Kidney epithelial cell (primary cell): ENCODE measurements at regions not wholly inside any gene's neighbourhood (a gene's known extent, or its start where the extent isn't known, plus 50 kb on each side); places are given as distances from the start of the nearest gene placed in this dataset.

Source experiments
- DNase-seq: peaks from one replicate; pipeline ENCODE4 v3.0.0-alpha.2; 2010; ENCODE audit warnings: low read depth
- H3K27me3 ChIP-seq: 2 replicates; pipeline ENCODE4 v1.6.0; 2011; ENCODE audit warnings: low read length; ENCODE audit not compliant: control insufficient read depth, insufficient read depth
- H3K36me3 ChIP-seq: 2 replicates; pipeline ENCODE4 v1.5.1; 2011; ENCODE audit warnings: low read length; ENCODE audit not compliant: control insufficient read depth, insufficient read depth
- H3K4me3 ChIP-seq: 2 replicates; pipeline ENCODE4 v1.5.1; 2011; ENCODE audit warnings: low read depth, mild to moderate bottlenecking, control low read depth, low read length
- TF ChIP-seq, protein P1 (sequence below): IDR thresholded peaks from 2 replicates; pipeline ENCODE4 v1.5.1; 2011; ENCODE audit warnings: mild to moderate bottlenecking, moderate library complexity, low read length, control low read depth, inconsistent platforms; ENCODE audit not compliant: insufficient read depth, poor library complexity, severe bottlenecking

DNA sequence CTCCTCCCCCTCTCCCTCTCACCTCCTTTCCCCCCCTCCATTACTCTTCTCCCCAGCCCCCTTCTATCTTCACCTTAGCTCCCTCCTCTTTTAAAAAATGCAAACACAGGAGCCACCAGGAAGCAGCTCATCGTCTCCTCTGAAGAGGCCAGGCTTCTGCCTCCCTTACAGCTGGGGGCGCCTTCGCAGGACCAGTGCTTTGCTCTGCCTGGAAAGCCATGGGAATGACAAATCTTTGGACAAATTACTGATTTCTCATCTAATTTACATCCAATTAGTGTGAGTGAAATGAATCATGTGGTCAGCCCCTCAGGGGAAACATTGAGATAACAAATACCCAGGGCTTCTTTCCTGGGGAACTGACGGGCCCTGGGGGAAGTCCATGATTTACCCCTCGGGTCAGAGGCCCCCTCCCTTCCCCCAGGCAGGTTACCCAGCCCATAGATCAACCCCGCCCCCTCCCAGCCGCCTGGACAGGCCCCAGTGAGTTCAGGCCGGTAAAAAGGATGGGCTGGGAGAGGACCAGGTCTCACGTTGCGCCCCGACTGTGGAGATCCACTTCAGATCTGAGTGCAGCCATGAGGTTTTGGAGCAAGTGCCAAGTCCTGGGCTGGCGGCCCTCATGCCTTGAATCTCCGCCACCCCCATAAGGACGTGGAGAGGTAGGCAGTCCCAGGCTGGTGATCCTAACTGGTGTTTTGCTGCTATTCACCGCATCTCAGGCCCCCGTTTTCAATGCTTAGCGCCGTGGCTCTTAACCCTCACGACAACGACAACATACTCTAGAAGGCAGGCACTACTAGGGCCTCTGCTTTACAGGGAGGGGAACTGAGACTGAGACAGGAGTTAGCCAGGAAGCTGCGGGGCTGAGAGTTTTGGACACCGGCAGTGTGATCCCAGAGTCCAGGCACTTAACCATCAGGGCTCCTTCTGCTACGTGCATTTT lies 300.8 kb downstream of the RRAGC start:
- Histone ChIP-seq H3K4me3 (no peak overlapping the region), H3K36me3 (no peaks in the 10 kb centered on the region), H3K27me3 (peaks cover 35% of the 10 kb centered on the region)
- TF ChIP-seq, protein P1, sequence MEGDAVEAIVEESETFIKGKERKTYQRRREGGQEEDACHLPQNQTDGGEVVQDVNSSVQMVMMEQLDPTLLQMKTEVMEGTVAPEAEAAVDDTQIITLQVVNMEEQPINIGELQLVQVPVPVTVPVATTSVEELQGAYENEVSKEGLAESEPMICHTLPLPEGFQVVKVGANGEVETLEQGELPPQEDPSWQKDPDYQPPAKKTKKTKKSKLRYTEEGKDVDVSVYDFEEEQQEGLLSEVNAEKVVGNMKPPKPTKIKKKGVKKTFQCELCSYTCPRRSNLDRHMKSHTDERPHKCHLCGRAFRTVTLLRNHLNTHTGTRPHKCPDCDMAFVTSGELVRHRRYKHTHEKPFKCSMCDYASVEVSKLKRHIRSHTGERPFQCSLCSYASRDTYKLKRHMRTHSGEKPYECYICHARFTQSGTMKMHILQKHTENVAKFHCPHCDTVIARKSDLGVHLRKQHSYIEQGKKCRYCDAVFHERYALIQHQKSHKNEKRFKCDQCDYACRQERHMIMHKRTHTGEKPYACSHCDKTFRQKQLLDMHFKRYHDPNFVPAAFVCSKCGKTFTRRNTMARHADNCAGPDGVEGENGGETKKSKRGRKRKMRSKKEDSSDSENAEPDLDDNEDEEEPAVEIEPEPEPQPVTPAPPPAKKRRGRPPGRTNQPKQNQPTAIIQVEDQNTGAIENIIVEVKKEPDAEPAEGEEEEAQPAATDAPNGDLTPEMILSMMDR: no peak
- DNase-seq: no peak

DNA sequence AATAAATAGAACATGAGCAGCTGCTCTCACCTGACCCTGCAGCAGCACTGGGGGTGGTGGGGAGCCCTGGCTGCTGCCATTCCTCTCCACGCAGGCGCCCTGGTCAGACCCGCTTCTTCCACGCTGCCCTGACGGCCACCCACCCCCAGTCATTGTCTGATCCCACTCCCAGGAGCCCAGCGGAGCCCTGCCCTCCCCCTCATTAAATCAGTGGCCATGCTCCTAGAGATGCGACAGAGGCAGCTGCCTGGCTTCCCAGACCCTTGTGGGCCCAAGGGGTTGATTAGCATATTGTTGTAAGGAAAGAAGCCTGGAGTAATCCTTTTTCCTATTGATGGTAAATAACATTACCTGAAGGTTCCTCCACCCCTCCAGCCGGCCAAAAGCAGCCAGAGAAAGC lies 301.5 kb downstream of the RRAGC start:
- H3K4me3 ChIP-seq: no peak overlapping the region
- TF ChIP-seq, protein P1: no peak
- DNase-seq: no peak
- H3K36me3 ChIP-seq: no peaks in the 10 kb centered on the region
- peaks cover 35% of the 10 kb centered on the region for H3K27me3 ChIP-seq

DNA sequence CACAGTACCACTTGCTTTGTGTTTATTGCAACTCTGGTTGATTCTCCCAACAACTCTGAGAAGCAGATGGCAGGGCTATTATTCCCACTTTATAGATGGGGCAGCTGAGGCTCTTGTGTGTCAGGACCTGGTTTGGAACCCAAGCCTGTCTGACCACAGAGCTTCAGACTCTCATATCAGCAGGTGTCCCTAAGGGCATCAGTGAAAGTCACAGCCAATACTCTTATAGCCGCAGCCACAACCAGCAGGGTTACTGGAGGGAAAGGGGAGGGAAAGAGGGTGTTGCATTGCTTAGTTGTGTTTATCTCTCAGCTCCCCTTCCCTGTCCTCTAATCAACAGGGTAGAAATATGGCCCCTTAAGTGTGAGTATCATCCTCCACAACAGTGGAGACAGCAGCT lies 304.0 kb downstream of the RRAGC start:
- peaks cover 22% of the 10 kb centered on the region for H3K27me3 ChIP-seq
- no peak overlapping the region for H3K4me3 ChIP-seq
- TF ChIP-seq, protein P1: no peak
- DNase-seq: no peak
- H3K36me3 ChIP-seq: no peaks in the 10 kb centered on the region

DNA sequence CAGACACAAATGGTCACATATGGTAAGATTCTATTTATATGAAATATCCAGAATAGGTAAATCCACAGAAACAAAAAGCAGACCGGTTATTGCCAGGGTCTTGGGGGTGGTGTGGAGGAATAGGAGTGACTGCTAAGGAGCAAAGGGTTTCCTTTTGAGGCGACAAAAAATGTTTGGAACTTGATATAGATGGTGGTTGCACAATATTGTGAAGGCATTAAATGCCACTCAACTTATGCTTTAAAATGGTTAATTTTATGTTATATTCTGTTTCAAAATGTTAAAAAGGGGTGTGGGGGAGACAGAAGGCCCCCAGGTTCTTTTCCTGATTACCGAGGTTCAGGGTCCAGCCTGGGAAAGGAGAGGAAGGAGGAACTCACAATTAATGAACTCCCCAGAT lies 304.4 kb downstream of the RRAGC start:
- TF ChIP-seq, protein P1: no peak
- DNase-seq: no peak
- H3K27me3 ChIP-seq: peaks cover 19% of the 10 kb centered on the region
- H3K36me3 ChIP-seq: no peaks in the 10 kb centered on the region
- H3K4me3 ChIP-seq: no peak overlapping the region

DNA sequence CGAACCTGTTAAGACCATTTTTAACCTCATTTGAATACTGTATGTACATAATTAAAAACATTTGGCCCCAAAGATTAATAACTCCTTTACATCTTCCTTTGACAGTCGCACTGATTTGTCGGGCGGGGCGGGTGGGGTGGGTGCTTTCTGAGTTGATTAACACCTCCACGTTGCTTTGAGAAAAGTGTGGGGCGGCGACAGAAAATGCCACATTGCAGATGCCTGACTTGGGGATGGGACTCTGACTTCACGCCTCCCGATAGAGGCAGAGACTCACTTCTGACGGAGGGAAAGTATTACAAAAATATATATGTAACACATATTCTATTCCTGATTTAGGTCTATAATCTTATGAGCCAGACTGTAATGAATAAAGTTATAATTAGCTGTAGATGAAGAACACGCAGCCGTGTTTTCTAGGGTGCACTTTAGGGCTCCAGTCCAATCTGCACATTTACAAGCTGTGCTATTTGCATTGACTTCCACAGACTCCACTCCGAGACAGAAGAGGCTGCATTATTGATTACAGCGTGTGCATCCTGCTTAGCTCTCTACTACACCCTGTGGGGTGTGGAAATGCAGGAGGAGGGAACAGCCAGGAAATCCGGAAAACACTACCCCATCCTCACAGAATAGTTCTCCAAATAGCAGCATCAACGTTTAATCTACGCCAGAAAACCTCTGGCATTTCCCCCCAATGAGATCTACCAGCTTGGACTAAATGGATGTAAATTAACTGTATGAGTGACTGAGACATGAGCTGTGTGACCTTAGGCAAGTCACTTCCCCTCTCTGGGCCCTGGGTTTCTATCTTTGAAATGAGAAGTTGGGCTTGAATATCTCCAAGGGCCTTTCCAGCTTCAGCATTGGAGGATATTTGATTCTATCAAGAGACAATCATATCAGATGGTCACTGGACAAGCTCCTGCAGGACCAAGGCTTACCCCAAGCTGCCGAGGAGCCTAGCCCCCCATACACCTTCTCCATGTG lies 308.0 kb downstream of the RRAGC start:
- Histone ChIP-seq H3K36me3 (no peaks in the 10 kb centered on the region), H3K27me3 (peaks cover 2% of the 10 kb centered on the region)
- no peak for DNase-seq

More for the DNA sequence above, 308.0 kb downstream of the RRAGC start:
- no peak overlapping the region for H3K4me3 ChIP-seq
- TF ChIP-seq, protein P1: no peak
